Transverse colon (tissue), 3 donors: ENCODE measurements at regions not wholly inside any gene's neighbourhood (a gene's known extent, or its start where the extent isn't known, plus 50 kb on each side); places are given as distances from the start of the nearest gene placed in this dataset.

Experiments used
- CTCF ChIP-seq, 5 experiments: fragments of 200-600 bp in 3 of 5; fragments of 450-650 bp in 2 of 5; sonication (generic) in 3 of 5; IDR thresholded peaks; 1 replicate in 2 of 5; 2 replicates in 3 of 5; pipeline ENCODE4 v1.5.1; 2016 to 2017; ENCODE audit warnings: antibody characterized with exemption in 5 of 5, inconsistent platforms in 3 of 5, mild to moderate bottlenecking in 2 of 5, moderate library complexity in 1 of 5
- EP300 ChIP-seq: sonication (generic); formaldehyde crosslinking; IDR thresholded peaks from one replicate; pipeline ENCODE4 v1.6.1; 2017; ENCODE audit warnings: antibody characterized with exemption, low read depth
- POLR2A ChIP-seq: fragments of 450-650 bp; IDR thresholded peaks from one replicate; pipeline ENCODE4 v1.6.1; 2016; ENCODE audit warnings: antibody characterized with exemption, mild to moderate bottlenecking, moderate library complexity

GRCh38 chr3:165669504-165669903, 167.7 kb downstream of the BCHE start:
- TF ChIP-seq CTCF (IDR thresholded peaks at IDR 0.05) (no peak), POLR2A (no peak), EP300 (no peak)
